ENCODE measurements at regions not wholly inside any gene's neighbourhood (a gene's known extent, or its start where the extent isn't known, plus 50 kb on each side); places are given as distances from the start of the nearest gene placed in this dataset.

DNA sequence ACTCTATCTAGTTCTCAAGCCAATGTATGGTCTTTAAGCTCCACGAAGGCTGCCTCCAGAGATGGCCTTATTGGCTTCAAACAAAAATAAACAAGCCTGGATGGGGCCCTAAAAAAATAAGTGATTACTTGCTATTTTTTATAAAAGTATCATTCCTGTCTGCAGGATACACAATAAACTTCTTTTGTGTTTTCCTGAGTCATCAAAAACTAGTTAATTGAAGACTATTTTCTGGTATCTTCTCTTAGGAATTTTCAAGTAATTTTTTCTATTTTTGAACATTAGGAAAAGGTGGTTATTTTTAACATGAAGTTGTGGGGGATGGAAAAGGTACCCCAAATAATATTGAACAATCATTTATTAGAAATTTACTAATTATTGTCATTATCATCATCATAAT lies 213.1 kb upstream of the DYNLRB2 start:
- no peaks in the 10 kb centered on the region for H3K36me3 Mint-ChIP-seq (ENCODE audit: unreplicated experiment)
- peaks cover 18% of the 10 kb centered on the region for H3K27me3 Mint-ChIP-seq (ENCODE audit: unreplicated experiment)
- no peaks in the 10 kb centered on the region for H3K4me1 Mint-ChIP-seq (ENCODE audit: unreplicated experiment)
- no peak overlapping the region for H3K4me3 Mint-ChIP-seq (ENCODE audit: unreplicated experiment)
- H3K9me3 Mint-ChIP-seq (ENCODE audit: unreplicated experiment): no peaks in the 10 kb centered on the region
- TF ChIP-seq, protein P1, sequence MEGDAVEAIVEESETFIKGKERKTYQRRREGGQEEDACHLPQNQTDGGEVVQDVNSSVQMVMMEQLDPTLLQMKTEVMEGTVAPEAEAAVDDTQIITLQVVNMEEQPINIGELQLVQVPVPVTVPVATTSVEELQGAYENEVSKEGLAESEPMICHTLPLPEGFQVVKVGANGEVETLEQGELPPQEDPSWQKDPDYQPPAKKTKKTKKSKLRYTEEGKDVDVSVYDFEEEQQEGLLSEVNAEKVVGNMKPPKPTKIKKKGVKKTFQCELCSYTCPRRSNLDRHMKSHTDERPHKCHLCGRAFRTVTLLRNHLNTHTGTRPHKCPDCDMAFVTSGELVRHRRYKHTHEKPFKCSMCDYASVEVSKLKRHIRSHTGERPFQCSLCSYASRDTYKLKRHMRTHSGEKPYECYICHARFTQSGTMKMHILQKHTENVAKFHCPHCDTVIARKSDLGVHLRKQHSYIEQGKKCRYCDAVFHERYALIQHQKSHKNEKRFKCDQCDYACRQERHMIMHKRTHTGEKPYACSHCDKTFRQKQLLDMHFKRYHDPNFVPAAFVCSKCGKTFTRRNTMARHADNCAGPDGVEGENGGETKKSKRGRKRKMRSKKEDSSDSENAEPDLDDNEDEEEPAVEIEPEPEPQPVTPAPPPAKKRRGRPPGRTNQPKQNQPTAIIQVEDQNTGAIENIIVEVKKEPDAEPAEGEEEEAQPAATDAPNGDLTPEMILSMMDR (IDR thresholded peaks at IDR 0.05): no peak
- no peak overlapping the region for H3K27ac Mint-ChIP-seq (ENCODE audit: unreplicated experiment)
- no peak for DNase-seq (ENCODE audit: extremely low spot score, unreplicated experiment)

DNA sequence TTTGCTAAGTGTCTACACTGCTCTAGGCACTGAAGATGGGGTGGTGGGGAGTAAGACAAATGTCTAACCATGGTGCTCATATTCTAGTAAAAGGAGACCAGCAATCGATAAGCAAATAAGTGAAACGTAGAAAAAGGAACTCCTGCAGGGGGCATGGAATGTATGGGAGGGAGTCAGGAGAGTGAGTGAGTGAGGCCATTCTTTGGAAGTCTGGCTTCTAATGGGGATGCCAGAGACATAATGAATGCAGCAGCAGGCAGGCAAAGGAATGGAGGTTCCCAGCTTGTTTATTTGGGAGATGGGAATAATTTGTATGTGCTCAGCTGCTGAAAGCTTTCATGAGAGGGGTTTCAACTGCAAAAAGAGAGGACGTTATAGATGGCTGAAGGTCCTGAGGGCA lies 216.4 kb upstream of the DYNLRB2 start:
- Mint-ChIP-seq H3K27ac (ENCODE audit: unreplicated experiment) (no peak overlapping the region), H3K27me3 (ENCODE audit: unreplicated experiment) (peaks cover 10% of the 10 kb centered on the region), H3K4me3 (ENCODE audit: unreplicated experiment) (no peak overlapping the region), H3K9me3 (ENCODE audit: unreplicated experiment) (no peaks in the 10 kb centered on the region), H3K4me1 (ENCODE audit: unreplicated experiment) (no peaks in the 10 kb centered on the region), H3K36me3 (ENCODE audit: unreplicated experiment) (no peaks in the 10 kb centered on the region)
- DNase-seq (ENCODE audit: extremely low spot score, unreplicated experiment): no peak
- TF ChIP-seq, protein P1 (IDR thresholded peaks at IDR 0.05): no peak

DNA sequence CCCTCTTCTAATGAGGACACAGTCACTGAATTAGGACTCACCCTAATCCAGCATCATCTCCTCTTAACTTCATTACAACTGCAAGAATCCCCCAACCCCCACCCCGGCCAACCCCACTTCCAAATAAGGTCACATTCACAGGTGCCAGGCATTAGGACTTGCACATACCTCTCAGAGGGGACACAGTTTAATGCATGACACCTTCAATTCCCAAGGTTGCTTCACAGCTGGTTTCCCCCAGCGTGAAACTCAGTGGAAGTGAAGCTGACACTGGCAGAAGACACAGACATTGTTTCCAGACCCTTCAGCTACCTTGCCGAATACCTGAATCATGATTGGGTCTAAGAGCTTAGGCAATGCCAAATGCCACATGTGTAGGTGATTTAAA lies 217.0 kb upstream of the DYNLRB2 start:
- Mint-ChIP-seq H3K27ac (ENCODE audit: unreplicated experiment) (no peak overlapping the region), H3K9me3 (ENCODE audit: unreplicated experiment) (no peaks in the 10 kb centered on the region)

DNA sequence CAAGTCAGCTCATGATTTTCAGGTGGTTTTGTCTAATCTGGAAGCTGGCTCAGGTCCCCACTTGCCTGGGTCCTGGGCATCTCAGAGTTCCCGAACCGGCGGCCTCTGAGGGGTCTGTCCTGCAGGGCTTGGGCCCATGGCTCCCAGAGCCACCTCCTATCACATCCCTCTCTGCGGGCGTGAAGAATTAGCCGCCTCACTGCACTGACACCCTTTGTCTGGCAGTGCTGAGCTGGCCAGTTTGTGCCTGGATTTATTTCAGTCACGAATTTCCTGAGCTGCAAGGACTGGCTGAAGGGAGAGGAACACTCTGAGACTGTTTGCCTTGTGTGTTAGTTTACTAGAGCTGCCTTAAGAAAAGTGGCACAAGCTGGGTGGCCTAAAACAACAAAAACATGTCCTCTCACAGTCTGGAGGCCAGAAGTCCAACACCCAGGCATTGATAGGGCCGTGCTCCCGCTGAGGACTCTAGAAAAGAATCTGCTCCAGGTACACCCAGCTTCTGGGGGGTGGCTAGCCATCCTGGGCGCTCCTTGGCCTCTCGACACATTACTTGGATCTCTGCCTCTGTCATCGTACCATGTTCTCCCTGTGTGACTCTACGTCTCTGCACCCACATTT lies 217.5 kb upstream of the DYNLRB2 start:
- Mint-ChIP-seq H3K36me3 (ENCODE audit: unreplicated experiment) (no peaks in the 10 kb centered on the region), H3K4me1 (ENCODE audit: unreplicated experiment) (no peaks in the 10 kb centered on the region), H3K27ac (ENCODE audit: unreplicated experiment) (no peak overlapping the region), H3K9me3 (ENCODE audit: unreplicated experiment) (peaks cover 5% of the 10 kb centered on the region), H3K4me3 (ENCODE audit: unreplicated experiment) (no peak overlapping the region), H3K27me3 (ENCODE audit: unreplicated experiment) (peaks cover 7% of the 10 kb centered on the region)
- no peak for DNase-seq (ENCODE audit: extremely low spot score, unreplicated experiment)
- TF ChIP-seq, protein P1 (IDR thresholded peaks at IDR 0.05): no peak

More for the DNA sequence above, 217.0 kb upstream of the DYNLRB2 start:
- TF ChIP-seq, protein P1 (IDR thresholded peaks at IDR 0.05): no peak
- Mint-ChIP-seq H3K36me3 (ENCODE audit: unreplicated experiment) (no peaks in the 10 kb centered on the region), H3K27me3 (ENCODE audit: unreplicated experiment) (peaks cover 10% of the 10 kb centered on the region), H3K4me3 (ENCODE audit: unreplicated experiment) (no peak overlapping the region), H3K4me1 (ENCODE audit: unreplicated experiment) (no peaks in the 10 kb centered on the region)
- no peak for DNase-seq (ENCODE audit: extremely low spot score, unreplicated experiment)

DNA sequence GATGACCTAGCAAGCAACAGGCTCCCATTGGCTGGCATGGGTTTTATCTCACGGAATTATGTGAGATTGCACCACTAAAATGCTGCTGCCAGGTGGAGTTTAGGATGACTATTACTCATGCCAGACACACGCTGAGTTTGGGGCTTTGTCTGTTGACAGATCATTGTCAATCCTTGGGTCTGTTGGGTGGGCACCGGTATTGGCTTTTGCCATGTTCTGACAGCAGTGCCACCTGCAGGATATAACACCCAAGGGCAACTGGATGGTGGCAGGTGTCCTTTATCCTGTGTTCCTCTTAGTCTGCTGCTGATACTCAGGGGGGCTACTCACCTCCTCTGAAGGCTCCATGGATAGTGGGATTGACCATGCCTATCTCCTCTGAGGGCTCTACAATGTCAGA lies 221.6 kb upstream of the DYNLRB2 start:
- no peak overlapping the region for H3K27ac Mint-ChIP-seq (ENCODE audit: unreplicated experiment)
- TF ChIP-seq, protein P1 (IDR thresholded peaks at IDR 0.05): no peak
- no peak for DNase-seq (ENCODE audit: extremely low spot score, unreplicated experiment)
- H3K27me3 Mint-ChIP-seq (ENCODE audit: unreplicated experiment): no peaks in the 10 kb centered on the region
- H3K4me3 Mint-ChIP-seq (ENCODE audit: unreplicated experiment): no peak overlapping the region
- peaks cover 5% of the 10 kb centered on the region for H3K9me3 Mint-ChIP-seq (ENCODE audit: unreplicated experiment)
- H3K36me3 Mint-ChIP-seq (ENCODE audit: unreplicated experiment): no peaks in the 10 kb centered on the region
- H3K4me1 Mint-ChIP-seq (ENCODE audit: unreplicated experiment): no peaks in the 10 kb centered on the region

Data from osteocyte (in vitro differentiated cells).